Mesendoderm (in vitro differentiated cells): ENCODE measurements at regions not wholly inside any gene's neighbourhood (a gene's known extent, or its start where the extent isn't known, plus 50 kb on each side); places are given as distances from the start of the nearest gene placed in this dataset.

ENCODE experiments used
- DNase-seq: peaks from one replicate; pipeline ENCODE4 v3.0.0; 2013
- H2AK5ac ChIP-seq: 2 replicates; pipeline ENCODE4 v1.6.1; 2013; ENCODE audit warnings: low read length, inconsistent platforms
- H2BK120ac ChIP-seq: 2 replicates; pipeline ENCODE4 v1.6.1; 2013; ENCODE audit warnings: low read depth, mild to moderate bottlenecking, low read length, moderate library complexity, mixed read lengths
- H2BK15ac ChIP-seq: replicated peaks from 2 replicates; pipeline ENCODE4 v1.6.1; 2013; ENCODE audit warnings: low read depth, mild to moderate bottlenecking, moderate library complexity
- H2BK5ac ChIP-seq: 2 replicates; pipeline ENCODE4 v1.6.1; 2013; ENCODE audit warnings: low read length, inconsistent platforms
- H3K18ac ChIP-seq: 2 replicates; pipeline ENCODE4 v1.6.1; 2013; ENCODE audit warnings: mild to moderate bottlenecking, low read length, mixed read lengths
- H3K23ac ChIP-seq: one replicate; pipeline ENCODE4 v1.6.1; 2013; ENCODE audit warnings: low read length
- H3K27ac ChIP-seq: 2 replicates; pipeline ENCODE4 v1.5.1; 2013; ENCODE audit warnings: low read depth, mild to moderate bottlenecking, inconsistent platforms, low read length, moderate library complexity
- H3K27me3 ChIP-seq: 2 replicates; pipeline ENCODE4 v1.6.1; 2013; ENCODE audit warnings: low read length, control low read depth, mild to moderate bottlenecking, inconsistent platforms; ENCODE audit not compliant: insufficient read depth, poor library complexity
- H3K36me3 ChIP-seq: 2 replicates; pipeline ENCODE4 v1.6.1; 2013; ENCODE audit warnings: low read length, inconsistent platforms; ENCODE audit not compliant: control insufficient read depth, insufficient read depth
- H3K4ac ChIP-seq: one replicate; pipeline ENCODE4 v1.6.1; 2013; ENCODE audit warnings: low read depth, mild to moderate bottlenecking, low read length, moderate library complexity
- H3K4me1 ChIP-seq: 2 replicates; pipeline ENCODE4 v1.6.1; 2013; ENCODE audit warnings: low read depth, low read length, inconsistent platforms; ENCODE audit not compliant: control insufficient read depth
- H3K4me2 ChIP-seq: 2 replicates; pipeline ENCODE4 v1.6.1; 2013; ENCODE audit warnings: low read length
- H3K4me3 ChIP-seq: 2 replicates; pipeline ENCODE4 v1.5.1; 2013; ENCODE audit warnings: mild to moderate bottlenecking, low read length
- H3K56ac ChIP-seq: one replicate; pipeline ENCODE4 v1.6.1; 2013; ENCODE audit warnings: low read length
- H3K79me1 ChIP-seq: 2 replicates; pipeline ENCODE4 v1.6.1; 2013; ENCODE audit warnings: low read length, inconsistent platforms
- H3K79me2 ChIP-seq: 2 replicates; pipeline ENCODE4 v1.6.1; 2013; ENCODE audit warnings: mild to moderate bottlenecking, low read length; ENCODE audit not compliant: control insufficient read depth, insufficient read depth
- H3K9ac ChIP-seq: 2 replicates; pipeline ENCODE4 v1.6.1; 2013; ENCODE audit warnings: low read length, inconsistent platforms
- H4K5ac ChIP-seq: one replicate; pipeline ENCODE4 v1.6.1; 2013; ENCODE audit warnings: low read length
- H4K8ac ChIP-seq: one replicate; pipeline ENCODE4 v1.6.1; 2013; ENCODE audit warnings: low read depth, mild to moderate bottlenecking, control low read depth, low read length, moderate library complexity
- WGBS: extraction: QIAGEN DNeasy Blood & Tissue Kit; methylation state at CpG from one replicate; pipeline ENCODE4 v1.1.7; 2013; ENCODE audit warnings: low lambda C conversion rate, missing lambda C conversion rate; ENCODE audit not compliant: insufficient coverage; ENCODE audit errors: extremely low coverage; 5-methylcytosine and 5-hydroxymethylcytosine counted together

DNA sequence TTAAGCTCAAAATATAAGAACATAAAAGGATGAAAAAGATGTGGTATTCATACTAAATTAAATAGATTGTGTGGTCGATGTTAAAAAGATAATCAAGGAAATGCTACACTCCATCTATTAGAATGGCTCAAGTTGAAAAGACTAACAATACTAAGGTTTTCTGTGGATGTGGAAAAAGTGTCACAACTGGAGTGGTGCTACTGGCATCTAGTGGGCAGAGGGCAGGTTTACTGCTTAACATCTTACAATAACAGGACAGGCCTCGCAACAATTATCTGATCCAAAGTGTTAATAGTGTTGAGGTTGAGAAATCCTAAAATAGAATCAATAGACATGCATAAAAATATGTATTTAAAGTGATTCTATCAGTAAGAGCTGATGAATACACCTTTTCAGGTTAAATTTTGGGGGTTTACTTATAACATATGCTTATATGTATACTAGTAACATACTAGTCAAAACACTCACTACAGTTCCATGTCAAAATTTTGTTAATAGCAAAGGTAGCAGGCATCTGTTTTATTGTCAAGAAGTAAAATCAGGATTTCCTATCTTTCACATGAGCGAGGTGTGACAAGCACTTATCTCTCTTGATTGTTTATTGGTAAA is 91.5 kb upstream of the TMEFF2 start:
- no peak overlapping the region for H2BK120ac ChIP-seq
- no peak overlapping the region for H3K18ac ChIP-seq
- H2BK15ac ChIP-seq = no peak overlapping the region
- H3K4ac ChIP-seq = no peak overlapping the region
- H4K8ac ChIP-seq = no peak overlapping the region
- no peak overlapping the region for H4K5ac ChIP-seq
- no peaks in the 10 kb centered on the region for H3K36me3 ChIP-seq
- no peaks in the 10 kb centered on the region for H3K79me1 ChIP-seq
- no peaks in the 10 kb centered on the region for H3K27me3 ChIP-seq
- no peaks in the 10 kb centered on the region for H3K4me1 ChIP-seq
- WGBS = no CpG with 5 or more reads among the region's 3 CpGs
- H2AK5ac ChIP-seq = no peak overlapping the region
- H3K9ac ChIP-seq = no peak overlapping the region
- H3K23ac ChIP-seq = no peak overlapping the region
- H3K79me2 ChIP-seq = no peaks in the 10 kb centered on the region
- no peak overlapping the region for H3K56ac ChIP-seq
- no peak overlapping the region for H2BK5ac ChIP-seq
- peak; percentile 62 for DNase-seq
- no peak overlapping the region for H3K4me2 ChIP-seq
- H3K27ac ChIP-seq = no peak overlapping the region
- H3K4me3 ChIP-seq = no peak overlapping the region

GRCh38 chr2:192283450-192283849 is 88.7 kb upstream of the TMEFF2 start:
- H3K4me3 ChIP-seq = no peak overlapping the region
- H3K36me3 ChIP-seq = no peaks in the 10 kb centered on the region
- no peak overlapping the region for H3K9ac ChIP-seq
- no peaks in the 10 kb centered on the region for H3K27me3 ChIP-seq
- WGBS = no CpG with 5 or more reads among the region's 1 CpG
- no peaks in the 10 kb centered on the region for H3K79me2 ChIP-seq
- H3K23ac ChIP-seq = no peak overlapping the region
- H3K79me1 ChIP-seq = no peaks in the 10 kb centered on the region
- H4K8ac ChIP-seq = no peak overlapping the region
- no peak overlapping the region for H4K5ac ChIP-seq
- no peak overlapping the region for H3K4me2 ChIP-seq
- H3K4me1 ChIP-seq = no peaks in the 10 kb centered on the region
- H2BK5ac ChIP-seq = no peak overlapping the region
- no peak overlapping the region for H2BK15ac ChIP-seq
- no peak overlapping the region for H2BK120ac ChIP-seq
- no peak overlapping the region for H3K27ac ChIP-seq
- no peak overlapping the region for H2AK5ac ChIP-seq
- DNase-seq = no peak
- no peak overlapping the region for H3K18ac ChIP-seq
- no peak overlapping the region for H3K4ac ChIP-seq
- no peak overlapping the region for H3K56ac ChIP-seq

DNA sequence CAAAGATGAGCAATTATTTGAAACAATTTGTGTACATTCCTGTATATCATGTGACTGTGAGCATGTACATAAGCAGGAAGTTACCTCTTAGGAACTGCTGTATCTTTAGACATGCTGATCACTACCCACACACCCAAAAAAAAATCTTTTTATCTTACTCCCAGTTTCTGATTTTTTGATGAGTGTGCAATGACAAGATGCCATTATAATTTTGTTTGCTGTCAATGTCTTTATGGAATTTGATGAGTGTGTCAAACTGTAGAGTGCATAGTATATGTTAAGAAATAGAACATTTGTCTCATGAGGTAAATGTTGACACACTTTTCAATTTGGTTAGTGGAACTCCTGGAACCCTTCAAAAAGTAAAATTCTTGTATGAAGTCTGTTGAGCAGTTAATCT is 84.0 kb upstream of the TMEFF2 start:
- no peaks in the 10 kb centered on the region for H3K36me3 ChIP-seq
- H3K27me3 ChIP-seq = no peaks in the 10 kb centered on the region
- no peaks in the 10 kb centered on the region for H3K79me1 ChIP-seq
- H3K4me2 ChIP-seq = no peak overlapping the region
- no peak overlapping the region for H3K56ac ChIP-seq
- H2BK5ac ChIP-seq = no peak overlapping the region
- no peak overlapping the region for H4K5ac ChIP-seq
- H3K4me3 ChIP-seq = no peak overlapping the region
- H3K23ac ChIP-seq = no peak overlapping the region
- H3K4me1 ChIP-seq = no peaks in the 10 kb centered on the region
- no peak overlapping the region for H2BK120ac ChIP-seq
- no peak for DNase-seq
- no peak overlapping the region for H2BK15ac ChIP-seq
- H2AK5ac ChIP-seq = no peak overlapping the region
- no peak overlapping the region for H3K9ac ChIP-seq
- H4K8ac ChIP-seq = no peak overlapping the region
- H3K27ac ChIP-seq = no peak overlapping the region
- H3K79me2 ChIP-seq = no peaks in the 10 kb centered on the region
- no peak overlapping the region for H3K4ac ChIP-seq
- no peak overlapping the region for H3K18ac ChIP-seq

- H3K56ac ChIP-seq = no peak overlapping the region
- no peak overlapping the region for H2BK5ac ChIP-seq
- no peak overlapping the region for H3K23ac ChIP-seq
- no peak overlapping the region for H3K27ac ChIP-seq
- H4K5ac ChIP-seq = no peak overlapping the region
- H3K4me2 ChIP-seq = no peak overlapping the region
- H3K79me2 ChIP-seq = no peaks in the 10 kb centered on the region
- H3K4me1 ChIP-seq = no peaks in the 10 kb centered on the region
- no peak overlapping the region for H3K9ac ChIP-seq
- H3K4ac ChIP-seq = no peak overlapping the region
- no peak for DNase-seq
- no peak overlapping the region for H4K8ac ChIP-seq
- H3K79me1 ChIP-seq = no peaks in the 10 kb centered on the region
- no peaks in the 10 kb centered on the region for H3K27me3 ChIP-seq
- H2AK5ac ChIP-seq = no peak overlapping the region
- no peak overlapping the region for H2BK15ac ChIP-seq
- WGBS = no CpG with 5 or more reads among the region's 3 CpGs
- no peak overlapping the region for H2BK120ac ChIP-seq
- no peak overlapping the region for H3K18ac ChIP-seq
- H3K4me3 ChIP-seq = no peak overlapping the region
- no peaks in the 10 kb centered on the region for H3K36me3 ChIP-seq
These were observed 82.9 kb upstream of the TMEFF2 start for GRCh38 chr2:192277494-192278109.

DNA sequence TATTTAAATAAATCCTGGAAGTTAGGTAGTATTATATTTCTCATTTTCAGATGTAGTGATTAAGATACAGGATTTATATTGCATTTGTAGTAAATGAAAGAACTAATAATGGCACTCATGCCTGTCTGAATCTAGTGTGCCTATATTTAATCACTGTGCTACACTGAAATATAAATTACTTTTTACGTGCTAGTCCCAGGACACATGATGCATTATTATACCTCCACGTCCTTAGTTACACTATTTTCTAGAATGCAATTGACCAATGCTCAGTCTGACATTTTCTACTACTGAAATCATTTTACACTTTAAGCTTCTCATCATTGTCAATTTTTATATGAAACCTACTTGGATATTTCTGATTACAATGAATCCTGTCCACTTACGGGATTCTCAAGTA is 80.9 kb upstream of the TMEFF2 start:
- H3K4me3 ChIP-seq = no peak overlapping the region
- H3K4me1 ChIP-seq = no peaks in the 10 kb centered on the region
- WGBS = no CpG with 5 or more reads among the region's 3 CpGs

GRCh38 chr2:192267484-192267883 is 72.8 kb upstream of the TMEFF2 start:
- Histone ChIP-seq H4K5ac (no peak overlapping the region), H3K79me1 (no peaks in the 10 kb centered on the region), H3K4me1 (no peaks in the 10 kb centered on the region), H3K23ac (no peak overlapping the region), H2BK120ac (no peak overlapping the region), H3K56ac (no peak overlapping the region), H2BK15ac (no peak overlapping the region), H3K4ac (no peak overlapping the region), H4K8ac (no peak overlapping the region), H3K36me3 (no peaks in the 10 kb centered on the region), H3K79me2 (no peaks in the 10 kb centered on the region), H3K4me3 (no peak overlapping the region), H3K9ac (no peak overlapping the region), H3K18ac (no peak overlapping the region), H2BK5ac (no peak overlapping the region), H3K4me2 (no peak overlapping the region), H3K27me3 (no peaks in the 10 kb centered on the region), H2AK5ac (no peak overlapping the region), H3K27ac (no peak overlapping the region)
- DNase-seq = no peak

More for the DNA sequence above, 80.9 kb upstream of the TMEFF2 start:
- no peak overlapping the region for H3K27ac ChIP-seq
- H3K4me2 ChIP-seq = no peak overlapping the region
- no peaks in the 10 kb centered on the region for H3K79me2 ChIP-seq
- no peak for DNase-seq
- no peaks in the 10 kb centered on the region for H3K79me1 ChIP-seq
- no peak overlapping the region for H2AK5ac ChIP-seq
- no peaks in the 10 kb centered on the region for H3K27me3 ChIP-seq
- no peak overlapping the region for H3K4ac ChIP-seq
- H2BK120ac ChIP-seq = no peak overlapping the region
- no peak overlapping the region for H2BK15ac ChIP-seq
- no peak overlapping the region for H2BK5ac ChIP-seq
- H3K23ac ChIP-seq = no peak overlapping the region
- no peaks in the 10 kb centered on the region for H3K36me3 ChIP-seq
- H3K9ac ChIP-seq = no peak overlapping the region
- no peak overlapping the region for H4K5ac ChIP-seq
- no peak overlapping the region for H4K8ac ChIP-seq
- H3K56ac ChIP-seq = no peak overlapping the region
- no peak overlapping the region for H3K18ac ChIP-seq
